Mesodermal cell (in vitro differentiated cells): ENCODE measurements at regions not wholly inside any gene's neighbourhood (a gene's known extent, or its start where the extent isn't known, plus 50 kb on each side); places are given as distances from the start of the nearest gene placed in this dataset.
"Not testable (repeated sequence)": the region's sequence is repeated elsewhere in the genome, so short reads cannot be mapped to it uniquely, and the experiment has no call there.

Source experiments
- H3K27ac ChIP-seq: 2 replicates; pipeline ENCODE4 v1.7.0; 2013; ENCODE audit warnings: mild to moderate bottlenecking, low read depth, low read length, moderate library complexity; ENCODE audit not compliant: severe bottlenecking
- H3K36me3 ChIP-seq: 2 replicates; pipeline ENCODE4 v1.7.1; 2013; ENCODE audit warnings: mild to moderate bottlenecking, low read length, moderate library complexity; ENCODE audit not compliant: control insufficient read depth, insufficient read depth
- H3K4me1 ChIP-seq: one replicate; pipeline ENCODE4 v1.7.1; 2013; ENCODE audit warnings: mild to moderate bottlenecking, low read length; ENCODE audit not compliant: insufficient read depth, control insufficient read depth, poor library complexity, severe bottlenecking
- H3K4me3 ChIP-seq: 2 replicates; pipeline ENCODE4 v1.7.0; 2013; ENCODE audit warnings: low read length, control low read depth, mild to moderate bottlenecking; ENCODE audit not compliant: insufficient read depth, poor library complexity, severe bottlenecking; ENCODE audit errors: extremely low read depth
- H3K9me3 ChIP-seq: 2 replicates; pipeline ENCODE4 v1.7.1; 2013; ENCODE audit warnings: mild to moderate bottlenecking, low read length, moderate library complexity; ENCODE audit not compliant: control insufficient read depth
- WGBS, 2 experiments: methylation state at CpG; one replicate each; pipeline ENCODE4 v1.1.5; 2013; ENCODE audit warnings: missing lambda C conversion rate in 2 of 2; ENCODE audit not compliant: insufficient coverage in 2 of 2; 5-methylcytosine and 5-hydroxymethylcytosine counted together

- WGBS, 2 experiments, result no CpG with 5 or more reads among the region's 2 CpGs
- H3K4me3 ChIP-seq, H3K36me3 ChIP-seq, H3K27ac ChIP-seq, H3K4me1 ChIP-seq, H3K9me3 ChIP-seq: not testable (repeated sequence)
These were observed 101.1 kb downstream of the FAM72B start for GRCh38 chr1:121082995-121083394.

DNA sequence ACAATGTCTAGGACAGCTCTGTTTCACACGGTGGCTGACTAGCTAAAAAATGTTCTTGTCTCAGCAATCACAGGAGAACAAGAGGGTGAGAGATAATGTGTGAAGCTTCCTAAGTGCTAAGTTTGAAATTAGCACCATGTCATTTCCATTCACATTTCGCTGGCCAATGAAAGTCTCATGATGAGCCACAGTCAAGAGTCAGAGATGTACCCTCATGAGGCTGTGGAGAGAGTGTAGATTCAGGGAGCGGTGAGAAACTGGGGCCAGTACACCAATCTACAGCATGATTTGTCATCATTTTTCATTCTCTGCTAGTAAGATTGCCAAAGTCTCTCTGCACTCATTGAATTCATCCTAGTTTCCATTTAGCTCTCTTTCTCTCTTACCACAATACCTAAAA, 97.9 kb downstream of the FAM72B start:
- H3K4me3 ChIP-seq, H3K9me3 ChIP-seq, H3K27ac ChIP-seq, H3K36me3 ChIP-seq, H3K4me1 ChIP-seq: not testable (repeated sequence)
- no CpG with 5 or more reads among the region's 3 CpGs for WGBS, 2 experiments

- not testable (repeated sequence) for H3K9me3 ChIP-seq, H3K27ac ChIP-seq, H3K36me3 ChIP-seq, H3K4me3 ChIP-seq, H3K4me1 ChIP-seq
These were observed 96.9 kb downstream of the FAM72B start for GRCh38 chr1:121087221-121087620.

DNA sequence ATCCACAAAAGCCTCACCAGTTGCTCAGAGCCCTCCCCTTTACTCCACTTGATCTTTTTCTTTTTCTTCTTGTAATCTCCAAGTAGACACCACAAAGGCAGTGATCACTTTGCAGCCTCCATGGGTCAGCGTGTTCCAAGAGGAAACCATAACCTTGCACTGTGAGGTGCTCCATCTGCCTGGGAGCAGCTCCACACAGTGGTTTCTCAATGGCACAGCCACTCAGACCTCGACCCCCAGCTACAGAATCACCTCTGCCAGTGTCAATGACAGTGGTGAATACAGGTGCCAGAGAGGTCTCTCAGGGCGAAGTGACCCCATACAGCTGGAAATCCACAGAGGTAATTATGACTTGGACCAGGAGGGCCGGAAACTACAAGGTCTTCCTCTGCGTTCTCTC, 95.6 kb downstream of the FAM72B start:
- H3K4me3 ChIP-seq, H3K36me3 ChIP-seq, H3K4me1 ChIP-seq, H3K27ac ChIP-seq, H3K9me3 ChIP-seq: not testable (repeated sequence)
- WGBS, 2 experiments, result no CpG with 5 or more reads among the region's 5 CpGs

DNA sequence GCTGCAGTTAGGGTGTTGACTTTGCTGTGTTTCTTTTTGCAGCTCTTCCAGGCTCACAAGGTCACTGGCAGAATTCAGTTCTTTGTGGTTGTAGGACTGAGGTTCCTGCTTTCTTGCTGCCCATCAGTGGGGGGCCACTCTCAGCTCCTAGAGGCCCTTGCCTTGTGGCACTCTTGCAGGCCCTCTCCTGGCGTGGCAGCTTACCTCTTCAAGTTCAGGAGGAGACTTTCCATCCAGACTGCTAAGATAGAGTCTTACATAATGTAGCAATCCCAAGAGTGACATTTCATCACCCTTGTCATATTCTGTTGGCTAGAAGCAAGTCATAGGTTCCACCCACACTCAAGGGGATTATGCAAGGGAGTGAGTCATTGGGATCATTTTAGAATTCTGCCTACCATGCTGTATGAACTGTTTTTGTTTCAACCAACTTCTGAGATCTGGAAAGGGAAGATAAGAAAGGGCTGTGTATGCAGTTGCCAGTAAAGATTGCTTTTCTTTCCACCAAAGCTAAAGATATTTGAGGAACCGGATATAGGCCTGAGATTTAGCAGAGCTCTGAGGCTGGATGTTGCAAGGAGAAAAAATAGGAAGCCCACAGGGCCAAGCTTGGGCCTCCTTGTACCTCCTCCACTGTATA, 91.7 kb downstream of the FAM72B start:
- H3K36me3 ChIP-seq, H3K27ac ChIP-seq, H3K4me1 ChIP-seq, H3K9me3 ChIP-seq, H3K4me3 ChIP-seq: not testable (repeated sequence)
- no CpG with 5 or more reads among the region's 2 CpGs for WGBS, 2 experiments

DNA sequence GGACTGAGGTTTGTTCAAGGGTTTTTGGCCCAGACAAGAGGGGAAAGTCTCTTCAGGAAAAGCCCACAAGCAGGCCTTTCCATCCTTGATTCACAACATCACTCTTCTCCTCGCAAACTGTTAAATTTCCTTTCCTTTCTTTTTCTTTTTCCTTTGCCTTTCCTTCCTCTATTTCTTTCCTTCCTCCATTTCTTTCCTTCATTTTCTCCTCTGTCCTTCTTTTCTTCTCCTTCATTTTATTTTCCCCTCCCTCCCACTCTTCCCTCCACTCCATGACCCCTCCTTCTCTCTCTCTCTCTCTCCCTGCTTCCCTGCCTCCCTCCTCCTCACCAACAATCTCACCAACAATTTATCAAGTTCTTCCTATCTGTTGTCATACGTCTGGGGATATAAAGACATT, 89.1 kb downstream of the FAM72B start:
- not testable (repeated sequence) for H3K4me1 ChIP-seq, H3K9me3 ChIP-seq, H3K4me3 ChIP-seq, H3K27ac ChIP-seq, H3K36me3 ChIP-seq
- 86 to 100% methylated on average over 1 of the region's 2 CpGs for WGBS, 2 experiments

DNA sequence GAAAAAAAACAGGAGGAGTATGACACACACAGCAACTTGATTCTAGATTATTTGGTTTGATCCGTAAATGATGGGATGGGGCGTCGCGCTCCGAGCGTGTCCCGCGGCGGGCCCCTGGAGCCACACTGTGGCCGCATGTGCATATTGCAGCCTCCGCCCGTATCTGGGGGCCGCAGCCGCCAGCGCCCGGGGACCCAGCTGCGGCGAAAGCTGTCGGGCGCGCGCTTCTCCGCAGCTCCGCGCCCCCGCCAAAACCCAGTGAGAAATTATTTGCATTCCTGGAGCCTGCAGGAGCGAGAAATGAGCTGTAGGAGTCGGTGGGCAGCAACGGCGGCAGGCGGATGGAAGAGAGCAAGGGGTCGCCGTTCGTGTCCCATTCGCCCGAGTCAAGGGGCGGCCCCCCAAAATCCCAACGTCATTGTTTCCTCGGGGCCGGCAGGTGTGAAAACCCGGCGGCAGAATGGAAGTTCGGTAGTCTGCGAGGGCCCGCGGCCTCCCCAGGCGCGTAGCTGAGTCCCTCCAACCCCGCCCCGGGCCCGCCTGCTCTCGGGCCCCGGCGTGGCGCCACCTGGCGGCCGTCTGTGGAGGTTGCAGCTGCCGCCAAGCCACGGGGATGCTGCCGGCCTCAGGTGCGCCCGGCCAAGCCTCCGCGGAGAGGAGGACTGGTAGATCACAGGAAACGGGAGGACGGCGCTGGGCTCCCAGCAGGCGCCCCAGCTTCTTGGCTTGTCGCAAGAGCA, 86.8 kb downstream of the FAM72B start:
- not testable (repeated sequence) for H3K4me1 ChIP-seq, H3K9me3 ChIP-seq, H3K27ac ChIP-seq, H3K36me3 ChIP-seq
- H3K4me3 ChIP-seq, result peak overlapping the region; percentile 32
- 0% methylated on average over 11 of the region's 69 CpGs; no CpG with 5 or more reads in 1 of the 2 experiments for WGBS, 2 experiments

DNA sequence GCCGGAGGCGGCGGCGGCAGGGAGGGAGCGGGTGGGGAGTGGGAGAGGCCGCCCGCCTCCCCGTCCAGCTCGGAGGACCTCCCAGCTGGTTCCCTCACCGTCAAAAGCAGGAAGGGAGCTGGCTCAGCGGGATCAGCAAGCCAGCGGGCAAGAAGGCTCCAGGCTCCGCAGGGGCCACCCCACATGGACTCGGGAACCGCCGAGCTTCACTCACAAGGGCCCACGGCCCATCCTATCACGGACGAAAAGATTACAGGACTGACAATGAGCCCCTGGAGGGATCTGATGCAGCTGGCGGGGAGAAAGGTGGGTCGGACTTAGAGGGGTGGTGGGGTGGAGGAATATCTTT, 86.3 kb downstream of the FAM72B start:
- not testable (repeated sequence) for H3K4me1 ChIP-seq, H3K9me3 ChIP-seq, H3K27ac ChIP-seq, H3K36me3 ChIP-seq
- peak overlapping the region; percentile 32 for H3K4me3 ChIP-seq
- no CpG with 5 or more reads among the region's 21 CpGs for WGBS, 2 experiments

GRCh38 chr1:121109025-121109424, 75.1 kb downstream of the FAM72B start:
- not testable (repeated sequence) for H3K9me3 ChIP-seq, H3K27ac ChIP-seq, H3K36me3 ChIP-seq, H3K4me3 ChIP-seq, H3K4me1 ChIP-seq
- no CpG with 5 or more reads among the region's 1 CpG for WGBS, 2 experiments

GRCh38 chr1:121116522-121117297, 67.4 kb downstream of the FAM72B start:
- H3K27ac ChIP-seq, H3K4me1 ChIP-seq, H3K36me3 ChIP-seq, H3K4me3 ChIP-seq, H3K9me3 ChIP-seq: not testable (repeated sequence)
- no CpG with 5 or more reads among the region's 44 CpGs for WGBS, 2 experiments

DNA sequence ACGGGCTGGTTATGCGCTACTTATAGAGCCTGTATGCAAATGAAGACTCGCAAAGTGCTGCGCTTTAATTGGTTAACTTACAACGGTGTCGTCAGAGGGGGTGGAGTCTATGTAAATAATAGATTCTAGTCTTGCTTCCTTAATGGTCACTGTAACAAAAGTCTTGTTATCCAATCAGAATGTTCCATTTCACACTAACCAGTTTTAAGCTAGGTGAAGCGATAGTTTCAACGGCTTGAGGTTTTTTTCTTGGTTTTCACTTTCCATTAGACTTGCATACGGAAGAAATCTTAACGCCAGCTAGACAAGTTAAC, 66.9 kb downstream of the FAM72B start:
- H3K4me1 ChIP-seq, H3K36me3 ChIP-seq, H3K4me3 ChIP-seq, H3K27ac ChIP-seq, H3K9me3 ChIP-seq: not testable (repeated sequence)
- WGBS, 2 experiments, result no CpG with 5 or more reads among the region's 10 CpGs
